SU-DHL-6 (cell line): ENCODE measurements at regions not wholly inside any gene's neighbourhood (a gene's known extent, or its start where the extent isn't known, plus 50 kb on each side); places are given as distances from the start of the nearest gene placed in this dataset.

ENCODE experiments used
- H2AFZ ChIP-seq: fragments of 200-600 bp; sonication (generic); 2 replicates; pipeline ENCODE4 v1.6.1; 2014; ENCODE audit warnings: low read depth, mild to moderate bottlenecking, moderate library complexity, mixed read lengths, antibody characterized with exemption, low read length; ENCODE audit not compliant: severe bottlenecking
- H3F3A ChIP-seq: fragments of 200-600 bp; shearing (Covaris generic); 2 replicates; pipeline ENCODE4 v1.6.0; 2016; ENCODE audit warnings: antibody characterized with exemption, mild to moderate bottlenecking; ENCODE audit not compliant: insufficient read depth
- H3K27ac ChIP-seq: fragments of 200-600 bp; sonication (generic); 2 replicates; pipeline ENCODE4 v1.5.1; 2016; ENCODE audit warnings: low read depth, mild to moderate bottlenecking, low read length, moderate library complexity, mixed read lengths
- H3K27me3 ChIP-seq: fragments of 200-600 bp; sonication (generic), shearing (Covaris generic); 2 replicates; pipeline ENCODE4 v1.6.0; 2014; ENCODE audit warnings: mild to moderate bottlenecking, low read length
- H3K36me3 ChIP-seq: fragments of 200-600 bp; sonication (generic); 2 replicates; pipeline ENCODE4 v1.6.1; 2014; ENCODE audit warnings: mild to moderate bottlenecking, low read length, mixed read lengths
- H3K4me2 ChIP-seq: fragments of 300-600, 200-600 bp; shearing (Covaris generic), sonication (generic); 2 replicates; pipeline ENCODE4 v1.6.0; 2014; ENCODE audit warnings: low read length, low read depth, mild to moderate bottlenecking; ENCODE audit not compliant: poor library complexity, severe bottlenecking
- H3K4me3 ChIP-seq: fragments of 200-600 bp; sonication (generic); 2 replicates; pipeline ENCODE4 v1.5.1; 2014; ENCODE audit warnings: antibody characterized with exemption, low read length, mild to moderate bottlenecking, mixed read lengths; ENCODE audit not compliant: insufficient read depth, poor library complexity, severe bottlenecking
- H3K79me2 ChIP-seq: fragments of 200-600 bp; sonication (generic); 2 replicates; pipeline ENCODE4 v1.6.1; 2014; ENCODE audit warnings: mild to moderate bottlenecking, low read length, moderate library complexity; ENCODE audit not compliant: insufficient read depth
- H3K9ac ChIP-seq: fragments of 200-600 bp; sonication (generic); 2 replicates; pipeline ENCODE4 v1.7.0; 2014; ENCODE audit warnings: mild to moderate bottlenecking, low read length
- H3K9me2 ChIP-seq: fragments of 200-600 bp; sonication (generic); replicated peaks from 2 replicates; pipeline ENCODE4 v1.6.1; 2014; ENCODE audit warnings: low read length; ENCODE audit not compliant: insufficient read depth
- H3K9me3 ChIP-seq: fragments of 200-600 bp; sonication (generic); 2 replicates; pipeline ENCODE4 v1.6.1; 2014; ENCODE audit warnings: low read length, mixed read lengths; ENCODE audit not compliant: insufficient read depth
- H4K20me1 ChIP-seq: fragments of 200-600 bp; sonication (generic); 2 replicates; pipeline ENCODE4 v1.6.1; 2014; ENCODE audit warnings: low read depth, mild to moderate bottlenecking, antibody characterized with exemption, low read length, moderate library complexity, mixed read lengths
- EZH2phosphoT487 ChIP-seq: fragments of 200-600 bp; sonication (generic), shearing (Covaris generic); conservative IDR thresholded peaks from 2 replicates; pipeline ENCODE4 v1.6.1; 2018; ENCODE audit warnings: mild to moderate bottlenecking, antibody characterized with exemption, low read length, moderate library complexity, mixed read lengths
- TF ChIP-seq, protein P1 (sequence below): fragments of 200-600 bp; sonication (generic); IDR thresholded peaks from one replicate; pipeline ENCODE4 v1.5.1; 2017; ENCODE audit warnings: antibody characterized with exemption, mild to moderate bottlenecking, low read length, moderate library complexity; ENCODE audit not compliant: insufficient read depth, poor library complexity, severe bottlenecking

DNA sequence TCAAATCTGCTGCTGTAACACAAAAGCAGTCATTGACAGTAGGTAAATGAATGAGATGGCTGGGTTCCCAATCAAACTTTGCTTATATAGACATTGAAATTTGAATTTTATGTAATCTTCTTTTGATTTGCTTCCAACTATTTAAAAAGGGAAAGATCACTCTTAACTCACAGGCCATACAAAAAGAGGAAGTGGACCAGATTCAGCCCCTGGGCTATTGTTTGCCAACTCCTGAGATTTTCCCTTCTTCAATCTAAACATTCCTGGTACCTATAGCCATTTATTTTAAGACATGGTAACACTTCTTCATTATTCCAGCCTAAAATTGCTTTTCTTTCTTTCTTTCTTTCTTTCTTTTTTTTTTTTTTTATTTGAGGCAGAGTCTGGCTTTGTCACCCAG is 260.6 kb downstream of the TFAP2A start:
- no peaks in the 10 kb centered on the region for H3F3A ChIP-seq
- TF ChIP-seq EZH2phosphoT487: no peak
- TF ChIP-seq, protein P1, sequence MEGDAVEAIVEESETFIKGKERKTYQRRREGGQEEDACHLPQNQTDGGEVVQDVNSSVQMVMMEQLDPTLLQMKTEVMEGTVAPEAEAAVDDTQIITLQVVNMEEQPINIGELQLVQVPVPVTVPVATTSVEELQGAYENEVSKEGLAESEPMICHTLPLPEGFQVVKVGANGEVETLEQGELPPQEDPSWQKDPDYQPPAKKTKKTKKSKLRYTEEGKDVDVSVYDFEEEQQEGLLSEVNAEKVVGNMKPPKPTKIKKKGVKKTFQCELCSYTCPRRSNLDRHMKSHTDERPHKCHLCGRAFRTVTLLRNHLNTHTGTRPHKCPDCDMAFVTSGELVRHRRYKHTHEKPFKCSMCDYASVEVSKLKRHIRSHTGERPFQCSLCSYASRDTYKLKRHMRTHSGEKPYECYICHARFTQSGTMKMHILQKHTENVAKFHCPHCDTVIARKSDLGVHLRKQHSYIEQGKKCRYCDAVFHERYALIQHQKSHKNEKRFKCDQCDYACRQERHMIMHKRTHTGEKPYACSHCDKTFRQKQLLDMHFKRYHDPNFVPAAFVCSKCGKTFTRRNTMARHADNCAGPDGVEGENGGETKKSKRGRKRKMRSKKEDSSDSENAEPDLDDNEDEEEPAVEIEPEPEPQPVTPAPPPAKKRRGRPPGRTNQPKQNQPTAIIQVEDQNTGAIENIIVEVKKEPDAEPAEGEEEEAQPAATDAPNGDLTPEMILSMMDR: no peak
- no peaks in the 10 kb centered on the region for H3K9me2 ChIP-seq
- H3K4me3 ChIP-seq: no peak overlapping the region
- H3K27ac ChIP-seq: no peak overlapping the region
- H3K9me3 ChIP-seq: no peaks in the 10 kb centered on the region
- H3K9ac ChIP-seq: no peak overlapping the region
- no peaks in the 10 kb centered on the region for H3K79me2 ChIP-seq
- no peak overlapping the region for H3K4me2 ChIP-seq
- no peaks in the 10 kb centered on the region; the same call in 1 of the 2 replicates for H3K27me3 ChIP-seq
- H2AFZ ChIP-seq: no peak overlapping the region
- H4K20me1 ChIP-seq: no peaks in the 10 kb centered on the region
- H3K36me3 ChIP-seq: no peaks in the 10 kb centered on the region

DNA sequence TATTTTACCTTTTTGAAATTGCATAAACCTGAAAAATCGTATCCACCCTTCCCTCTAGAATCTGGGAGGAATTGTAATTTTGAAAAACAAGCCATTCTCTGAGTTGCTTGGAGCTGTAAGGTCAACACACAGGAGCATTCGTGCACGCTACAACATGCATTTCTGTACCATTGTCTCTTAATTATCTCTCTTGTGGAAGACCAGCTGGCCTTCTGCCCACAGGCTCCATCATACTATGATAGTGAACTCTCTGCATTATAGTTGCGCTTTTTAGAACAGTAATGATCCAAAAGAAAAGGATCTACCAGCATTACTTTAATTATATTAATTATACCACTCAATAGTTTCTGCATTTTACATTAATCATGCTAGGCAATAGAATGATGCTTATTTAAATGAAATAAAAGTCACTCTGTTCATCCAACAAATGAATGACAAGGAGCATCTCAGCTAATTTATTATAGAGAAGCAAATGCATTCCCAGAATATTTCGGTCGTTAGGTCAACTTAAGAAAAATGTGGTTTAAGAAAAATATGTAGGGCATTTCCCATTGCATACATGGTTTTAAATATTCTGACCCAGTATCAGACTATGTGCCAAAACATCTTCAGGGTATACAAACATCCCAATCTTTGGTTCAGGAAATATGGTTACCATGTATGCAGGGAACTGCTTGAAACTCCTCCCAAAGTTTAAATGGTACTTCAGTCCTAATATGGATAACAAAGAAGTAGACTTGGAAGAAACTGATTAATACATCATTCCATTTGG is 263.5 kb downstream of the TFAP2A start:
- H3K9me2 ChIP-seq: no peaks in the 10 kb centered on the region
- H3F3A ChIP-seq: no peaks in the 10 kb centered on the region
- no peak for TF ChIP-seq EZH2phosphoT487
- TF ChIP-seq, protein P1: no peak
- no peaks in the 10 kb centered on the region; the same call in 1 of the 2 replicates for H3K27me3 ChIP-seq
- no peak overlapping the region for H2AFZ ChIP-seq
- no peak overlapping the region for H3K4me3 ChIP-seq
- no peaks in the 10 kb centered on the region for H3K36me3 ChIP-seq
- no peak overlapping the region for H3K4me2 ChIP-seq
- no peaks in the 10 kb centered on the region for H3K79me2 ChIP-seq
- H4K20me1 ChIP-seq: no peaks in the 10 kb centered on the region
- H3K9me3 ChIP-seq: no peaks in the 10 kb centered on the region
- H3K9ac ChIP-seq: no peak overlapping the region
- H3K27ac ChIP-seq: no peak overlapping the region

DNA sequence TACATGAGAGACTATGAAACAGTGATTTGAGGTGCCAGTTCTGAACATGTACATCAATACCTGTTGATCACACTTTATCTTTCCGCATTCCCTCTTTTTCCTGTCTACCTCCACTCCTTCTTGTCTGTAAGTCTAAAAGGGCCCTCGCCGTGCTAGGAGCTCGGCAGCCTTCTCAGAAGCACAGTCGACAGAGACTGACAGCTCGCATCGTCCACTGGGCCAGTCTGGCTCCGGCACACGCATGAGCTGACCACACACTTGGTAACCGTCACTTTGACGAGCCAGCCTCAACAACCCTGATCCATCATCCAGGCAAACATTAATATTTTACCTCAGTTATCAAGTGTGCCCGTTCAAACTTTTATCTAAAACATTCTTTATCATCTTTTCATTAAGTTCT is 265.3 kb downstream of the TFAP2A start:
- no peaks in the 10 kb centered on the region for H3K27me3 ChIP-seq
- H3K9me3 ChIP-seq: no peaks in the 10 kb centered on the region
- H3K27ac ChIP-seq: no peak overlapping the region
- no peaks in the 10 kb centered on the region for H3F3A ChIP-seq
- no peak overlapping the region for H3K4me2 ChIP-seq
- H3K79me2 ChIP-seq: no peaks in the 10 kb centered on the region
- H3K9ac ChIP-seq: no peak overlapping the region
- no peak for TF ChIP-seq EZH2phosphoT487
- TF ChIP-seq, protein P1: no peak
- H3K36me3 ChIP-seq: no peaks in the 10 kb centered on the region
- no peaks in the 10 kb centered on the region for H3K9me2 ChIP-seq
- H2AFZ ChIP-seq: no peak overlapping the region
- no peak overlapping the region for H3K4me3 ChIP-seq
- no peaks in the 10 kb centered on the region for H4K20me1 ChIP-seq
